Prostate gland (tissue), 2 donors: ENCODE measurements at regions not wholly inside any gene's neighbourhood (a gene's known extent, or its start where the extent isn't known, plus 50 kb on each side); places are given as distances from the start of the nearest gene placed in this dataset.
A peak's percentile ranks its signal among the peaks of the same experiment; 100 is the strongest.

ENCODE experiments used
- CTCF ChIP-seq, 4 experiments: fragments of 200-600 bp in 2 of 4; fragments of 450-650 bp in 2 of 4; sonication (generic) in 2 of 4; IDR thresholded peaks; 1 replicate in 3 of 4; 2 replicates in 1 of 4; pipeline ENCODE4 v1.5.1; 2016 to 2019; ENCODE audit warnings: antibody characterized with exemption in 4 of 4, mild to moderate bottlenecking in 2 of 4, moderate library complexity in 2 of 4
- POLR2A ChIP-seq: fragments of 450-650 bp; IDR thresholded peaks from one replicate; pipeline ENCODE4 v1.6.1; 2016; ENCODE audit warnings: antibody characterized with exemption, mild to moderate bottlenecking
- POLR2AphosphoS5 ChIP-seq: sonication (generic); formaldehyde crosslinking; IDR thresholded peaks from one replicate; pipeline ENCODE4 v1.6.1; 2017; ENCODE audit warnings: antibody characterized with exemption

GRCh38 chr11:92670308-92670890 is 299.1 kb upstream of the MTNR1B start:
- no peak for TF ChIP-seq CTCF (IDR thresholded peaks at IDR 0.05)
- TF ChIP-seq POLR2AphosphoS5 = peak; percentile 15
- no peak for TF ChIP-seq POLR2A
